WTC11 (cell line): ENCODE measurements at regions not wholly inside any gene's neighbourhood (a gene's known extent, or its start where the extent isn't known, plus 50 kb on each side); places are given as distances from the start of the nearest gene placed in this dataset.

Experiments used
- ATAC-seq: fragments of 200-7000 bp; cut with Tn5 transposase; 2 replicates; pipeline ENCODE4 v1.10.0; 2021; ENCODE audit warnings: mild to moderate bottlenecking, moderate library complexity
- CTCF ChIA-PET: fragments of 300-600 bp; sonication (Branson Sonifier 250); formaldehyde crosslinking; loops from one replicate; lab custom pipeline; 2021; ENCODE audit warnings: antibody characterized with exemption; lab: Charles Lee
- POLR2A ChIA-PET: fragments of 350-600 bp; sonication (Branson Sonifier 250); formaldehyde crosslinking; loops from one replicate; lab custom pipeline; 2021; ENCODE audit warnings: antibody characterized with exemption; lab: Charles Lee
- DNase-seq: peaks from one replicate; pipeline ENCODE4 v3.0.0; 2021; ENCODE audit warnings: low spot score
- H3K27ac Mint-ChIP-seq: 2 replicates; pipeline ENCODE4 v1.8.0; 2021; ENCODE audit warnings: mixed read lengths
- H3K27me3 Mint-ChIP-seq: 2 replicates; pipeline ENCODE4 v1.8.0; 2021; ENCODE audit warnings: low read depth, mild to moderate bottlenecking, moderate library complexity, mixed read lengths
- H3K36me3 Mint-ChIP-seq: 2 replicates; pipeline ENCODE4 v1.8.0; 2021; ENCODE audit warnings: mixed read lengths
- H3K4me1 Mint-ChIP-seq: 2 replicates; pipeline ENCODE4 v1.8.0; 2022; ENCODE audit warnings: mixed read lengths
- H3K4me3 Mint-ChIP-seq: 2 replicates; pipeline ENCODE4 v1.8.0; 2021; ENCODE audit warnings: mild to moderate bottlenecking, moderate library complexity, mixed read lengths
- H3K9me3 Mint-ChIP-seq: 2 replicates; pipeline ENCODE4 v1.8.0; 2021; ENCODE audit warnings: mixed read lengths
- JUN ChIP-seq: sonication (generic); formaldehyde crosslinking; IDR thresholded peaks from 2 replicates; pipeline ENCODE4 v1.8.0; 2023; ENCODE audit warnings: mild to moderate bottlenecking, missing genetic modification reagents
- KAT7 ChIP-seq: sonication (generic); formaldehyde crosslinking; IDR thresholded peaks from 2 replicates; pipeline ENCODE4 v1.8.1; 2023; ENCODE audit warnings: missing genetic modification reagents, mild to moderate bottlenecking, borderline replicate concordance
- NFYB ChIP-seq: sonication (generic); formaldehyde crosslinking; conservative IDR thresholded peaks from 2 replicates; pipeline ENCODE4 v1.8.0; 2022; ENCODE audit warnings: low read depth, missing genetic modification reagents
- PRRX2 ChIP-seq: fragments of 250-450 bp; sonication (Bioruptor Pico); IDR thresholded peaks from 2 replicates; pipeline ENCODE4 v1.8.0; 2021; ENCODE audit warnings: mild to moderate bottlenecking
- SP1 ChIP-seq: sonication (generic); formaldehyde crosslinking; conservative IDR thresholded peaks from 2 replicates; pipeline ENCODE4 v1.8.1; 2022; ENCODE audit warnings: missing genetic modification reagents
- ZNF396 ChIP-seq: fragments of 250-450 bp; sonication (Bioruptor Pico); IDR thresholded peaks from 2 replicates; pipeline ENCODE4 v1.8.0; 2021; ENCODE audit warnings: mild to moderate bottlenecking, moderate library complexity, borderline replicate concordance
- TF ChIP-seq, protein P1 (sequence below): sonication (generic); formaldehyde crosslinking; IDR thresholded peaks from 2 replicates; pipeline ENCODE4 v1.8.1; 2023; ENCODE audit warnings: mild to moderate bottlenecking, missing genetic modification reagents
- TF ChIP-seq, protein P2 (sequence below): fragments of 250-450 bp; sonication (Bioruptor Pico); IDR thresholded peaks from 2 replicates; pipeline ENCODE4 v1.9.0; 2021; ENCODE audit warnings: mild to moderate bottlenecking
- TF ChIP-seq, protein P3 (sequence below): sonication (generic); formaldehyde crosslinking; IDR thresholded peaks from 2 replicates; pipeline ENCODE4 v1.8.1; 2022; ENCODE audit warnings: missing genetic modification reagents, borderline replicate concordance
- TF ChIP-seq, protein P4 (sequence below): sonication (generic); formaldehyde crosslinking; IDR thresholded peaks from 2 replicates; pipeline ENCODE4 v1.8.1; 2023; ENCODE audit warnings: mild to moderate bottlenecking, missing genetic modification reagents, moderate library complexity
- TF ChIP-seq, protein P5 (sequence below): sonication (generic); formaldehyde crosslinking; conservative IDR thresholded peaks from 2 replicates; pipeline ENCODE4 v1.8.1; 2022; ENCODE audit warnings: mild to moderate bottlenecking, missing genetic modification reagents

DNA sequence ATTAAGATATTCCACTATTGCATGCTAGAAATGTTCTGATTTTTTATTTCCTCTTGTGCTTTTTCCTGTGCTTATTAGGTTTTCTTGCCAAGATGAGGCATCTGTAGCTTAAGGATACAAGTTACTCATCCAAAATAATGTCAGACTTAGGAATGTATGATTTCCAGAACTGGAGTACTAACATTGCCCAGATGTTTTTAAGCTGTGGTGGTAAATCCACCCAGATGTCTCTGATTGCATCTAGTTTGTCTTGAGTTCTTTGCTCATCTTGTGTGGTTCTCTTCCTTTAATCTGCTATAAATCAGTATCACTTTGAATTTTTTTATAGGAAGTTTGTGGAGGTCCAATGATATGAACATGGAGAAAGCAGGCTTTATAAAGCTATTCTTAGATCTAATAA is 337.5 kb upstream of the ZNF608 start (continued):
- TF ChIP-seq, protein P1, sequence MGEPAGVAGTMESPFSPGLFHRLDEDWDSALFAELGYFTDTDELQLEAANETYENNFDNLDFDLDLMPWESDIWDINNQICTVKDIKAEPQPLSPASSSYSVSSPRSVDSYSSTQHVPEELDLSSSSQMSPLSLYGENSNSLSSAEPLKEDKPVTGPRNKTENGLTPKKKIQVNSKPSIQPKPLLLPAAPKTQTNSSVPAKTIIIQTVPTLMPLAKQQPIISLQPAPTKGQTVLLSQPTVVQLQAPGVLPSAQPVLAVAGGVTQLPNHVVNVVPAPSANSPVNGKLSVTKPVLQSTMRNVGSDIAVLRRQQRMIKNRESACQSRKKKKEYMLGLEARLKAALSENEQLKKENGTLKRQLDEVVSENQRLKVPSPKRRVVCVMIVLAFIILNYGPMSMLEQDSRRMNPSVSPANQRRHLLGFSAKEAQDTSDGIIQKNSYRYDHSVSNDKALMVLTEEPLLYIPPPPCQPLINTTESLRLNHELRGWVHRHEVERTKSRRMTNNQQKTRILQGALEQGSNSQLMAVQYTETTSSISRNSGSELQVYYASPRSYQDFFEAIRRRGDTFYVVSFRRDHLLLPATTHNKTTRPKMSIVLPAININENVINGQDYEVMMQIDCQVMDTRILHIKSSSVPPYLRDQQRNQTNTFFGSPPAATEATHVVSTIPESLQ: no peak
- TF ChIP-seq ZNF396 (CRISPR knock-in tag): no peak
- TF ChIP-seq, protein P2, sequence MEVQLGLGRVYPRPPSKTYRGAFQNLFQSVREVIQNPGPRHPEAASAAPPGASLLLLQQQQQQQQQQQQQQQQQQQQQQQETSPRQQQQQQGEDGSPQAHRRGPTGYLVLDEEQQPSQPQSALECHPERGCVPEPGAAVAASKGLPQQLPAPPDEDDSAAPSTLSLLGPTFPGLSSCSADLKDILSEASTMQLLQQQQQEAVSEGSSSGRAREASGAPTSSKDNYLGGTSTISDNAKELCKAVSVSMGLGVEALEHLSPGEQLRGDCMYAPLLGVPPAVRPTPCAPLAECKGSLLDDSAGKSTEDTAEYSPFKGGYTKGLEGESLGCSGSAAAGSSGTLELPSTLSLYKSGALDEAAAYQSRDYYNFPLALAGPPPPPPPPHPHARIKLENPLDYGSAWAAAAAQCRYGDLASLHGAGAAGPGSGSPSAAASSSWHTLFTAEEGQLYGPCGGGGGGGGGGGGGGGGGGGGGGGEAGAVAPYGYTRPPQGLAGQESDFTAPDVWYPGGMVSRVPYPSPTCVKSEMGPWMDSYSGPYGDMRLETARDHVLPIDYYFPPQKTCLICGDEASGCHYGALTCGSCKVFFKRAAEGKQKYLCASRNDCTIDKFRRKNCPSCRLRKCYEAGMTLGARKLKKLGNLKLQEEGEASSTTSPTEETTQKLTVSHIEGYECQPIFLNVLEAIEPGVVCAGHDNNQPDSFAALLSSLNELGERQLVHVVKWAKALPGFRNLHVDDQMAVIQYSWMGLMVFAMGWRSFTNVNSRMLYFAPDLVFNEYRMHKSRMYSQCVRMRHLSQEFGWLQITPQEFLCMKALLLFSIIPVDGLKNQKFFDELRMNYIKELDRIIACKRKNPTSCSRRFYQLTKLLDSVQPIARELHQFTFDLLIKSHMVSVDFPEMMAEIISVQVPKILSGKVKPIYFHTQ: no peak
- TF ChIP-seq JUN (CRISPR knock-in tag): no peak

DNA sequence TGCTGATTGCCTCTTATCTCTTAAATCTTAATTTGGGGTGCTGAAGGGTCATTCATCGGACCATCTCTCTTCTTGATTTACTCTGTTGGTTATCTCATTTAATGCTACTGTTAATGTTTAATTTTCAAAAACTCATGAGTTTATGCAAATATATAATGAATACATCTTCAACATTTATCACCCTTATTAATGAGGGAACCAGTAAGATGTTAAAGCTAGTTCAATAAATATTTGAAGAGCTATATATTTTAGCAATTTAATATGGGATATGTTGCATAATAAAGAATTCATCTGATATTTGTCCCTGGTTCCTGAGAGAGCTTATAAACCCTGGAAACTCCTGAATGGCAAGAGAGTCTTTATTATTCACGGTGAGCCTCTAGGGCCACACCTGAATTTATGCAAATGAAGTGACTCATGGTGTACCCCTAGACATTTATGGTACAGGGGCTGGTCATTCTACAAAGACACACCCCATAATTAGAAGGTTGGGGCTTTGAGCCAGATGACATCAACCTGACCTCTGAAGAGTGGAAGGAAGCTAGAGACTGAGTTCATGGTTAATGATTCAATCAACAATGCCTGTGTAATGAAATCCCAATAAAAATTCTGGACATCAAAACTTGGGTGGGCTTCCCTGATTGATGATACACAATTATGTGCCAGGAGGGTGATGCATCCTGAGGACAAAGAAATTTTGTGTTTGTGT is 339.5 kb upstream of the ZNF608 start:
- Mint-ChIP-seq H3K27ac (no peak overlapping the region), H3K4me3 (no peak overlapping the region), H3K9me3 (peaks cover 32% of the 10 kb centered on the region), H3K27me3 (peaks cover 2% of the 10 kb centered on the region; the same call in 1 of the 2 replicates)
- no peak for ATAC-seq
- no peak for DNase-seq
- POLR2A ChIA-PET: no interaction called here
- TF ChIP-seq, protein P3, sequence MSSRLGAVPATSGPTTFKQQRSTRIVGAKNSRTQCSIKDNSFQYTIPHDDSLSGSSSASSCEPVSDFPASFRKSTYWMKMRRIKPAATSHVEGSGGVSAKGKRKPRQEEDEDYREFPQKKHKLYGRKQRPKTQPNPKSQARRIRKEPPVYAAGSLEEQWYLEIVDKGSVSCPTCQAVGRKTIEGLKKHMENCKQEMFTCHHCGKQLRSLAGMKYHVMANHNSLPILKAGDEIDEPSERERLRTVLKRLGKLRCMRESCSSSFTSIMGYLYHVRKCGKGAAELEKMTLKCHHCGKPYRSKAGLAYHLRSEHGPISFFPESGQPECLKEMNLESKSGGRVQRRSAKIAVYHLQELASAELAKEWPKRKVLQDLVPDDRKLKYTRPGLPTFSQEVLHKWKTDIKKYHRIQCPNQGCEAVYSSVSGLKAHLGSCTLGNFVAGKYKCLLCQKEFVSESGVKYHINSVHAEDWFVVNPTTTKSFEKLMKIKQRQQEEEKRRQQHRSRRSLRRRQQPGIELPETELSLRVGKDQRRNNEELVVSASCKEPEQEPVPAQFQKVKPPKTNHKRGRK (CRISPR knock-in tag): no peak
- TF ChIP-seq NFYB (CRISPR knock-in tag) (no peak), SP1 (CRISPR knock-in tag) (no peak), ZNF396 (CRISPR knock-in tag) (no peak), JUN (CRISPR knock-in tag) (no peak), PRRX2 (CRISPR knock-in tag) (no peak), KAT7 (CRISPR knock-in tag) (no peak)
- TF ChIP-seq, protein P2: no peak
- TF ChIP-seq, protein P4, sequence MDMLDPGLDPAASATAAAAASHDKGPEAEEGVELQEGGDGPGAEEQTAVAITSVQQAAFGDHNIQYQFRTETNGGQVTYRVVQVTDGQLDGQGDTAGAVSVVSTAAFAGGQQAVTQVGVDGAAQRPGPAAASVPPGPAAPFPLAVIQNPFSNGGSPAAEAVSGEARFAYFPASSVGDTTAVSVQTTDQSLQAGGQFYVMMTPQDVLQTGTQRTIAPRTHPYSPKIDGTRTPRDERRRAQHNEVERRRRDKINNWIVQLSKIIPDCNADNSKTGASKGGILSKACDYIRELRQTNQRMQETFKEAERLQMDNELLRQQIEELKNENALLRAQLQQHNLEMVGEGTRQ (CRISPR knock-in tag): no peak
- TF ChIP-seq, protein P5, sequence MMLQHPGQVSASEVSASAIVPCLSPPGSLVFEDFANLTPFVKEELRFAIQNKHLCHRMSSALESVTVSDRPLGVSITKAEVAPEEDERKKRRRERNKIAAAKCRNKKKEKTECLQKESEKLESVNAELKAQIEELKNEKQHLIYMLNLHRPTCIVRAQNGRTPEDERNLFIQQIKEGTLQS (CRISPR knock-in tag): no peak
- TF ChIP-seq, all 79 proteins: peak for 0
- Mint-ChIP-seq H3K4me1 (no peaks in the 10 kb centered on the region), H3K36me3 (peaks cover 26% of the 10 kb centered on the region)
- CTCF ChIA-PET: no interaction called here
